WERI-Rb-1 (cell line): ENCODE measurements at regions not wholly inside any gene's neighbourhood (a gene's known extent, or its start where the extent isn't known, plus 50 kb on each side); places are given as distances from the start of the nearest gene placed in this dataset.
"Not testable (repeated sequence)": the region's sequence is repeated elsewhere in the genome, so short reads cannot be mapped to it uniquely, and the experiment has no call there.

Experiments
- DNase-seq: peaks from one replicate; pipeline ENCODE4 v3.0.0-alpha.2; 2020
- H3K27ac ChIP-seq: fragments of 250-450 bp; sonication (Bioruptor Pico); 2 replicates; pipeline ENCODE4 v1.5.1; 2020; ENCODE audit warnings: mild to moderate bottlenecking, moderate library complexity
- H3K27me3 ChIP-seq: fragments of 250-450 bp; sonication (Bioruptor Pico); 2 replicates; pipeline ENCODE4 v1.5.1; 2021; ENCODE audit warnings: mild to moderate bottlenecking, low read depth, moderate library complexity; ENCODE audit not compliant: insufficient read depth, severe bottlenecking
- H3K36me3 ChIP-seq: fragments of 250-450 bp; sonication (Bioruptor Pico); 2 replicates; pipeline ENCODE4 v1.5.1; 2020; ENCODE audit warnings: mild to moderate bottlenecking, moderate library complexity
- H3K4me3 ChIP-seq: 2 replicates; pipeline ENCODE4 v1.5.1; 2011; ENCODE audit warnings: low read depth, mild to moderate bottlenecking, control low read depth, low read length
- H3K9me3 ChIP-seq: fragments of 250-450 bp; sonication (Bioruptor Pico); 2 replicates; pipeline ENCODE4 v1.5.1; 2021; ENCODE audit warnings: mild to moderate bottlenecking, moderate library complexity; ENCODE audit not compliant: severe bottlenecking
- CTCF ChIP-seq: IDR thresholded peaks from 2 replicates; pipeline ENCODE4 v1.5.1; 2011; ENCODE audit warnings: low read depth, mild to moderate bottlenecking, control low read depth, inconsistent platforms, low read length

- Histone ChIP-seq H3K36me3 (no peaks in the 10 kb centered on the region), H3K27me3 (peaks cover 56% of the 10 kb centered on the region), H3K9me3 (no peaks in the 10 kb centered on the region), H3K27ac (no peak overlapping the region), H3K4me3 (no peak overlapping the region)
- no peak for DNase-seq
- no peak for TF ChIP-seq CTCF
Observed at GRCh38 chr9:107577140-107577776, 87.7 kb upstream of the KLF4 start.

GRCh38 chr9:107571148-107571547 is 81.6 kb upstream of the KLF4 start:
- Histone ChIP-seq H3K27me3 (peaks cover 68% of the 10 kb centered on the region), H3K27ac (no peak overlapping the region), H3K4me3 (no peak overlapping the region), H3K9me3 (no peaks in the 10 kb centered on the region), H3K36me3 (no peaks in the 10 kb centered on the region)
- DNase-seq, result no peak
- TF ChIP-seq CTCF, result no peak

GRCh38 chr9:107569174-107569573 is 79.6 kb upstream of the KLF4 start:
- Histone ChIP-seq H3K36me3 (no peaks in the 10 kb centered on the region), H3K9me3 (no peaks in the 10 kb centered on the region), H3K27me3 (peaks cover 72% of the 10 kb centered on the region), H3K27ac (no peak overlapping the region), H3K4me3 (no peak overlapping the region)
- TF ChIP-seq CTCF, result no peak
- no peak for DNase-seq

GRCh38 chr9:107568406-107568805 is 78.8 kb upstream of the KLF4 start:
- not testable (repeated sequence) for H3K4me3 ChIP-seq, H3K36me3 ChIP-seq, H3K9me3 ChIP-seq, H3K27ac ChIP-seq, DNase-seq
- H3K27me3 ChIP-seq, result peaks cover 74% of the 10 kb centered on the region

GRCh38 chr9:107567462-107567861 is 77.9 kb upstream of the KLF4 start:
- no peak for DNase-seq
- H3K27ac ChIP-seq, result no peak overlapping the region
- no peaks in the 10 kb centered on the region for H3K36me3 ChIP-seq
- peaks cover 82% of the 10 kb centered on the region for H3K27me3 ChIP-seq
- no peaks in the 10 kb centered on the region for H3K9me3 ChIP-seq
- no peak overlapping the region for H3K4me3 ChIP-seq
- TF ChIP-seq CTCF, result no peak

- H3K27me3 ChIP-seq, result peaks cover 83% of the 10 kb centered on the region
- no peak overlapping the region for H3K4me3 ChIP-seq
- H3K27ac ChIP-seq, result no peak overlapping the region
- H3K36me3 ChIP-seq, result no peaks in the 10 kb centered on the region
- no peak for TF ChIP-seq CTCF
- no peak for DNase-seq
- no peaks in the 10 kb centered on the region for H3K9me3 ChIP-seq
Observed at GRCh38 chr9:107566611-107567061, 77.1 kb upstream of the KLF4 start.
